Lung (tissue), 11 donors: ENCODE measurements at regions not wholly inside any gene's neighbourhood (a gene's known extent, or its start where the extent isn't known, plus 50 kb on each side); places are given as distances from the start of the nearest gene placed in this dataset.

Experiments used
- ATAC-seq: fragments of 200-7000 bp; cut with Tn5 transposase; one replicate; pipeline ENCODE4 v1.9.1; 2020; ENCODE audit warnings: moderate number of reproducible peaks; ENCODE audit not compliant: insufficient read depth, low FRiP score
- DNase-seq, 3 donors: peaks; one replicate each; pipeline ENCODE4 v3.0.0-alpha.2; 2013 to 2017
- H3K27ac ChIP-seq, 2 donors: one replicate each; pipeline ENCODE4 v1.5.1; 2013; ENCODE audit warnings: mild to moderate bottlenecking in 2 of 2, moderate library complexity in 2 of 2, control low read depth in 1 of 2, inconsistent platforms in 1 of 2, low read depth in 1 of 2, low read length in 1 of 2
- H3K27me3 ChIP-seq, 3 donors: one replicate each; pipeline ENCODE4 v1.5.1; 2013; ENCODE audit warnings: low read length in 2 of 3; ENCODE audit not compliant: control insufficient read depth in 3 of 3, insufficient read depth in 3 of 3
- H3K36me3 ChIP-seq, 4 donors: one replicate each; pipeline ENCODE4 v1.5.1; 2013; ENCODE audit warnings: low read length in 4 of 4, mild to moderate bottlenecking in 1 of 4, moderate library complexity in 1 of 4; ENCODE audit not compliant: control insufficient read depth in 4 of 4, insufficient read depth in 4 of 4
- H3K4me1 ChIP-seq, 5 donors: one replicate each; pipeline ENCODE4 v1.5.1; 2013; ENCODE audit warnings: low read length in 5 of 5, mild to moderate bottlenecking in 2 of 5, moderate library complexity in 1 of 5; ENCODE audit not compliant: control insufficient read depth in 5 of 5, insufficient read depth in 5 of 5
- H3K4me3 ChIP-seq: one replicate; pipeline ENCODE4 v1.5.1; 2013; ENCODE audit warnings: mild to moderate bottlenecking, control low read depth, moderate library complexity
- H3K9ac ChIP-seq, 2 donors: one replicate each; pipeline ENCODE4 v1.5.1; 2013; ENCODE audit warnings: low read length in 2 of 2, control low read depth in 1 of 2; ENCODE audit not compliant: insufficient read depth in 1 of 2
- H3K9me3 ChIP-seq, 4 donors: one replicate each; pipeline ENCODE4 v1.5.1; 2013; ENCODE audit warnings: low read length in 3 of 4, mild to moderate bottlenecking in 1 of 4, moderate library complexity in 1 of 4; ENCODE audit not compliant: control insufficient read depth in 4 of 4, insufficient read depth in 3 of 4
- CTCF ChIP-seq: IDR thresholded peaks from 2 replicates; pipeline ENCODE4 v1.5.1; 2012; ENCODE audit warnings: mild to moderate bottlenecking; ENCODE audit errors: control extremely low read depth, extremely low read depth
- WGBS, 2 donors: extraction: QIAGEN DNeasy Blood & Tissue Kit; methylation state at CpG; one replicate each; pipeline ENCODE4 v1.1.7; 2013; 5-methylcytosine and 5-hydroxymethylcytosine counted together
- donor health status: control.
- donor health status: control.
- donor health status: Bipolar disorder and iron deficiency.
- donor health status: healthy.
- donor health status: DM: yes; HTN: yes; CAD: no.

GRCh38 chr14:61221906-61222305, 59.2 kb downstream of the TMEM30B start:
- Histone ChIP-seq H3K27ac (no peak overlapping the region), H3K27me3 (no peaks in the 10 kb centered on the region), H3K9ac (no peak overlapping the region), H3K36me3 (no peaks in the 10 kb centered on the region), H3K4me1 (peaks cover 0 to 20% (median 3%) of the 10 kb centered on the region in 5 donors), H3K9me3 (peaks cover 0 to 1% (median 0%) of the 10 kb centered on the region in 4 donors), H3K4me3 (no peak overlapping the region)
- TF ChIP-seq CTCF = no peak
- WGBS, 2 donors = 38 to 47% methylated on average over 3 of the region's 3 CpGs
- ATAC-seq = no peak
- peak; percentile 14 to 70 (median 39) for DNase-seq

- ATAC-seq (no peak), DNase-seq (no peak)
- Histone ChIP-seq H3K9ac (no peak overlapping the region), H3K27me3 (no peaks in the 10 kb centered on the region), H3K27ac (no peak overlapping the region), H3K9me3 (no peaks in the 10 kb centered on the region), H3K4me3 (no peak overlapping the region), H3K4me1 (peaks cover 0 to 20% (median 3%) of the 10 kb centered on the region in 5 donors), H3K36me3 (no peaks in the 10 kb centered on the region)
- TF ChIP-seq CTCF = no peak
- 88 to 91% methylated on average over 3 of the region's 3 CpGs for WGBS, 2 donors
Measured at GRCh38 chr14:61219673-61220072, 61.5 kb downstream of the TMEM30B start.

GRCh38 chr14:61219256-61219655, 61.9 kb downstream of the TMEM30B start:
- no peaks in the 10 kb centered on the region for H3K36me3 ChIP-seq

More at GRCh38 chr14:61219256-61219655, 61.9 kb downstream of the TMEM30B start:
- peaks cover 0 to 20% (median 3%) of the 10 kb centered on the region in 5 donors for H3K4me1 ChIP-seq
- ATAC-seq (no peak), DNase-seq (no peak)
- H3K27me3 ChIP-seq = no peaks in the 10 kb centered on the region
- no peak for TF ChIP-seq CTCF
- H3K9ac ChIP-seq = no peak overlapping the region
- H3K27ac ChIP-seq = no peak overlapping the region
- no peaks in the 10 kb centered on the region for H3K9me3 ChIP-seq
- H3K4me3 ChIP-seq = no peak overlapping the region
- WGBS, 2 donors = 70 to 72% methylated on average over 1 of the region's 1 CpG
